NCI-H1048 (cell line): ENCODE measurements at regions not wholly inside any gene's neighbourhood (a gene's known extent, or its start where the extent isn't known, plus 50 kb on each side); places are given as distances from the start of the nearest gene placed in this dataset.

Source experiments
- DNase-seq: peaks from one replicate; lab custom pipeline; 2025; lab: John Stamatoyannopoulos, UW

DNA sequence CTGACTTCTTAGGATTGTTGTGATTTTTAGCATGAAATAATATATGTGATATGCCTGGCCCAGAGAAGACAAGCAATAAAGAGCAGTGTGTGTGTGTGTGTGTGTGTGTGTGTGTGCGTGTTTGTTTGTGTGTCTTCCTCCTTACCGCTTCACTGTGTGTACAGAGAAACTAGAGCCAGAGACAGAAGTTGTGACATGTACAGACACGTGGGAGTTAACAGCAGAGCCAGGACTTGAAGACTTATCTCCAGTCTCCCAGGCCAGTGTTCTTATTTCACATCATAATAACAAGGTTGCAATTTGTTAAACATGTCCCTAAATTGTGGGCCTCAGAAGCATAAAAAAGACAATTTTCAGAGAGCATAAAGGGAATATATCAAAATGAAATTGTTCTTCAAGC, 192.0 kb upstream of the JUN start:
- DNase-seq = no peak

DNA sequence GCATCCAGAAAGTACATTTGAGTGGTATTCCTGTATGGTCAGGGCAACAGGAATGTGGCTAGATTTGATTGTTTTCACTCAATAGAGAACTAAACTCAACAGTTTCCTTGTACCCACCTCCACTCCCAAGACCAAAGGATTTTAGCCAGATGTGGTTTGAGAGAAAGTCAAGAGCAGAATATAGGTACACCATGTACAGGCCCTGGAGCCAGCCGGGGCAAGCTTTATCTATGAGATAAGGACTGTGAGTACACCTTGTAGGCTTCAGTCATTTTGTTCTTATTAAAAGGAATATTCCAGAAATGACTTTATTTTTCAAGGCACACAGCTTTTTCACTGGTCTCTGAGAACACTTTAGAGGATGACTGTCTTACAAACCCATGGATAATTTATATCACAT, 192.4 kb upstream of the JUN start:
- DNase-seq = no peak

DNA sequence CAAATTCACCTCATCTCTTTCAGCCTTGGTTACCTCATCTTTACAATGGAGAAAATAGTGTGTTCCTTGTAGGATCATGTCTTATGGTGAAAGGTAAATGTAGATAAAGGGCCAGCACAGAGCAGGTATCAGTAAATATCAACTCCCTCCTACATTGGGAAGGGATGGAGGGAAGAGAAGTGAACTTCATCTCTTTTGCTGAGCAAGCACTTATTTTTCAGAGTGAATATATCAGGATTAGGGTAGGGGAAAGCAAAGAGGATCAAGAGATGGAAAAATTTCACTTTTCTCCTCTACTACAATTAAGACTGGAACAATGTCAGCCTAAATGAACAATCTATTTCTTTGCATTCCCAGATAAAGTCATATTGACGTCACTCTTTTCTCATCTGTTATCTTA, 193.8 kb upstream of the JUN start:
- DNase-seq = no peak

DNA sequence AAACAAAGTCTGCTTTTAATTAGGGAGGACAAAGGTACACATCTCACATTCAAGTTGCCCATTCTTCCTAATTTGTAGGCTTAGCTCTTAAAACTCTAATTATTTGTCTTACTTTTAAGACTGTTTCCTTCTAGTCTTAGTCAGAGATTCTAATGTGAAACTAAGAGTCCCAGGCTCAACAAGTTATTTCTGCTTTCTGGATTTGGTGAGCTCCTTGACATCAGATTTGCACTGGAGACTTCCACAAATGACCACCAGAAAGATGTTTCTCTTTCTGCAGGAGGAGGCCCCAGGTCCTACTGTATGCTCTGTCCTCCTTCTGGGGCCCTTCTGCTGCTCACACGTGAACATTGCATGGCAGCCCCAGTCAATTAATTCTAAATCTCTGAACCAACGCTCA, 194.2 kb upstream of the JUN start:
- no peak for DNase-seq

DNA sequence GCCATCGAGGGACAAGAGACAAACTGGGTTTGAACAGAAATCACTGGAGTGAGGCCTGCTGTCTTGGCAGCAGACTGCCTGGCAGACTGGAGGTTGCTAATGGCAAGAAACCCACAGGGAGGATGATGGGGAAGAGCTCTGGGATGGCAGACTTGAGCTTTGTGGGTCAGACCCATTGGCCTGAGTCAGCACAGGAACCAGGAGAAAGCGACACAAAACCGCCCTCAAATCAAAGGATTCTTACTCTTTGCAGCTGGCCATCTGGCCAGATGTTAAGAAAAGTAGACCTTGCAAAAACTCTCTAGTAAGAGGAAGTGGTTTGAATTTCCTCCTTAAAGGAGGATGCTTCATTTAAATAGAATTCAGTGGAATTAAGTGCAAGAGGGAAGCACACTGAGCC, 195.2 kb upstream of the JUN start:
- DNase-seq = no peak

DNA sequence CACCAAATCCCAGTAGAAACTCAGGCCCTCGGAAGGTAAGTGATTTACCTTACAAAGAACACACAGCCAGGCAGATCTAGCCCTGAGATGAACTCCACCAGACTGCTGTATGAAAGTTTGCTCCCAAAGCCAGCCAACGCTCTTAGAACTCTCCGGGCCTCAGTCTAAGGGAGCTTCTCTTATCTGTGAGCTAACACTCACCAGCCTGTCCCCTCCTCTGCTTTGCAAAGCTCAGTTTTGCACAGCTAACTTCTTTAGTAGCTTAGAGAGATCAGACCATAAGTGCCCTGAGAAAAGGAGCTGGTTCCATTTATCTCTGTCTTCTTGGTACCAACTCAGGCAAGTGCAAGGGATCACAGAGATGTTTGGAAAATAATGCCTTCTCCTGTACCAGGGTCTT, 195.8 kb upstream of the JUN start:
- DNase-seq = no peak

DNA sequence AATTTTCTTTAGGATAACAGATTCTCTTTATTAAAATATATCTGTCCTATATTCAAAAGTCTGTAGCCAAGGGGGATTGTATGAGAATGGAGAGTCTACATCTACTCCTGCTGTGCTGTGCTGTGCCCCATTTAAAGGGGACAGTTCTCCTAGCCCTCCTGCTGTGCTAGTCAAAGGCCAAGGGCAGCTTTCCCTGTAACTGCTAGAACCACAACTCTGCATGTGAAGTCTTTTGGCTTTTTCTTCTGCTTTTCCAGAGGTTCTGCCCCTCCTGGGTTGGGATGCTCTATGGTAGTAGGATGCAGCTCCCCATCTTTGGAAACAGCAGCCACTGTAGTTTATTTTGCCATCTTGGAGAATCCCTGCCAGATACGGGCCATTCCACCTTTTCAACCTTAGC, 197.5 kb upstream of the JUN start:
- DNase-seq = no peak

DNA sequence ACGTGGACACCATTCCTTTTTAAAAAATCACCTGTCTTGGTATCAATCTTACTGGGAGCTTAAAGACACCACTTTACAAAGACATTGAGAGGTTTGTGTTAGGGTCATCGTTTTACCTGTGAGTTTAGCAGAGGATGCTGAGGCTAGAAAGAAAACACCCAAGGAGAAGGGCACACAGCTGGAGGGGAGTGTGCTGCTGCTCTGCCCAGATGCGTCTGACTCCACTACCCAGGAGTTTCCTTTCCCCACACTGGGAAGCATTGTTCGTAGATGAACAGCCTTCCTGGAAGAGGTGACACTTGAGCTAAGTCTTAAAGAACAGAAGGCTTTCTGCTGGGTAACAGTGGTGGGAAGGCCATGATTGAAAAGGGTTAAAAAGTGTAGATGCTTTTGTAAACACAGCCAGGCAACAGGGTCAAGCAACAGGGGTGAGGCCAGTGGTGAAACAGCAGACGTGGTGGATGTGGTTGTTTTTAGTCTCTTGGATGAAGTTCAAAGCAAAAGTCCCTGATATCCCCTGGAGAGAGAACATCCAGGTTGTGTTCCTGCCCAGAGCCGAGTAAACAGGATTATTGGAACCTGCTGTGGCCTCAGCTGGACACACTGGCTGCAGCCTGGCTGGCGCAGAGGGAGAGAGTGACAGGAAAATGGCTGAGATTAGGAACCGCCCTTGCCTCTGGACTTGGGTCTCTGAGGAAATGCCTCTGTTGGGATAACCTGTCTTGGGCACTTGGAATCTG, 198.6 kb upstream of the JUN start:
- DNase-seq = no peak

DNA sequence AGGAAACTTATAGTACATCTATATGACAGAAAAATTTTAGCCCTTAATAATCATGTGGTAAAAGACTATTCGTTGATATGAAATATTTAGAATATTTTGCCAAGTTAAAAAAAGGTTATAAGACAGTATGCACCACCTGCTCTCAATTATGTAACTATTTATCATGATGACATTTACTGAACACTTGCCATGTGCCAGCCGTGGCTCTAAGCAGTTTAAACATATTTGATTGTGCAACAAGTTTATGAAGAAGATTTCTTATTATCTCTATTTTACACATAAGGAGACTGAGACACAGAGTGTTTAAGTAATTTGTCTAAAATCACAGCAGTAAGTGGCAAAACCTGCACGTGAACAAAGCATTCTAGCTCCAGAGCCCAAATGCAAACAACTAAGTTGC, 199.3 kb upstream of the JUN start:
- no peak for DNase-seq

DNA sequence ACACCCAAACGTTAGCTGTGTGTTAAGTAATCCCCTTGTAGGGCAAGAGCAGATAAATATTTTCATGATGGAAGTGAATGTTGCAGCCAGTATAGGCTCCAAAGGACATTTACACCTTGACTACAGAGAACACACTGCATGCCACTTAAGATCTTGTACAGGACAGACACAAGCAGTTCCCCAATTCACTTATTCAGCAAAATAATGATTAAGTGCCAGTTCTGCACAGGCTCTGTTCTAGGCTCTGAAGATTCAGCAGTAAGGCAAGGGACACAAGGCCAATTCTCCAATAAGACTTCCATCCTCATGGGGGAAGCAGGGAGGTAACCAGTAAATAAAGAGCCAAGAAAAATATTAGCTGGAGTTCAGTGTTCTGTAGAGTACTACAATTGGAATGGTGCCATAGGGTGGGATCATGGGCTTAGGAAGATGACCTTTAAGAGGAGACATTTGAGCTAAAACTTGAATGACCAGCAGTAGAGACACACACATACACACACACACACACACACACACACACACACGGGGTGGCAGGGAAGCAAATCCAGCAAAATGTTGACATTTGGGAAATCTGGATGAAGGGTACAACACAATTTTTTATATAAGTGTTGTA, 199.9 kb upstream of the JUN start:
- DNase-seq = no peak

DNA sequence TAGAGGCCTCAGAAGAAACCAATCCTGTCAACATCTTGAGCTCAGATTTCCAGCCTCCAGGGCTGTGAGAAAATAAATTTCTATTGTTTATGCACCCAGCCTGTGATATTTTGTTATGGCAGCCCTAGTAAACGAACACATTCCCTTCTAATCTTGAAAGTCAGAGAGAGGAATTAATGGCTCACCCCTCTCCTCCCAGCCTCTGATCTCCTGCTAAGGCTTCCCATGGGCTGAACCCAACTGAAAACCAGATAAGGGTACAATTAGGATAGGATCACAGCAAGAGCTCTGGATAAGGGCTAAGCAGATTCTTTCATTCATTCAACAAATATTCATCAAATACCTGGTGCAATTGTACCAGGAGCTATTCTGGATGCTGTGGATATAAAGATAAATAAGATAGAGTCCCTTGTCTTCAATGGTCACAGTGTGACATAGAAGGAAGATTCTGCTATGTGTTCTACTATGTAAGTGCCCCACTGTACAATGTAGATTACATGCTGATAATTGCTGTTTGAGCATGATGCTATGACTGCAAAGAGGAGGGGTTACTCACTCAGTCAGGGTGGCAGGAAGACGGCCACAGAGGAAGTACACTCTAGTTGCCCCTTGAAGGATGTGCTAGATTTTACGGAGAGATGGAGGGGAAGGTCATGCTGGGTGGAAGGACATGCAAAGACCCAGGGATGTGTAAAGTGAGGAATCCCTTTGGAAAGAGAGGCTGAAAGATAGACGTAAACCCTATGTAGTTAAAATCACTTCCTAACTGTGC, 203.3 kb upstream of the JUN start:
- no peak for DNase-seq

DNA sequence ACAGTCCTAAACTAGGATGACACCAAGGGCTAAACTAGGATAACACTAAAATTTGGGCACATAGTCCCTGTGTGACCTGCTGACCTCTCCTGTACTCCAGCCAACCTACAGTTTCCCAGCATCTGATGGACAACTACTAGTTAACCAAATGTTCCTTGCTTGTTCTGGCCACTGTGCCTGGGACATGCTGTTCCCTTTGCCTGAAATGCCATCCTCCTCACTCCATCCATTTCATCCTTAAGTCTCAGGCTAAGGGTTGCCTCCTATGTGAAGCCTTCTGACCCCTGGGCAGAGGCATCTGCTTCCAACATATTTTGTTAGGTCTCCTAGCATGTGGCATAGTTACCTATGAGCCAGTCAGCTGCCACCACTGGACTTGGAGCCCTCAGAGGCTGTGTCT, 204.9 kb upstream of the JUN start:
- DNase-seq = no peak

DNA sequence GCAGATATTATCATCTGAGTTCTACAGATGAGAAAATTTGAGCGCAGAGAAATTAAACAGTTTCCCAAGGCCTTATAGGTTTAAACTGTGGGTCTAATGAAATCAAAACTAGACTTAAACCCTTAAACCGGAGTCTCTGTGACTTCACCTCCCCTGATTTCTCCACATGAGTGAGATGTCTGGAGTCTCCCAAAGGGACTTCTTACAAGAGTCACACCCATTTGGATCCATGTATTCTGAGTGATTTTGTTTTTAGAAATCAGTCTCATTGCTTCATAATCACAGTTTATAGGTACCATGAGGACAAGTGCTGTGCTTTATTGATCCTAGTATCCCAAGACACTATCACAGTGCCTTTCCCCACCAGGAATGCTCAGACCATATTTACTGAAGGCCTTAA, 206.0 kb upstream of the JUN start:
- DNase-seq = no peak

DNA sequence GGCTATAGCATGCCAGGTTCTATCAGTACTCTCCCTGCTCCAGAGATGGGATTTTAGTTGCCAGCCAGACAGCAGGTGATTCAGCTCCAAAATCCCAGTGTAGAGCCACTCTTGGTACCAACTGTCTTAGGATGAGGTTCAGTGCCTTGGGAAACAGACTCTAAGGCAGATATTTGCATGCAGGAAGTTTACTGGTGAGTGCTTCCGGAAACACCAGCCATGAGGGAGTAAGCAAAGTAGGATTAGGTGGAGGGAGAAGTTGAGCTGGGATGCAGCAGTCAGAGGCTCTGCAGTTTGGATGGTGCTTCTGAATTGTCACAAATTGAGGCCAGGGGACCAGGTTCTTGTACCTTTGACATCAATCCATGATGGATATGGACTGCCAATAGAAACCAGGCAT, 207.5 kb upstream of the JUN start:
- no peak for DNase-seq

DNA sequence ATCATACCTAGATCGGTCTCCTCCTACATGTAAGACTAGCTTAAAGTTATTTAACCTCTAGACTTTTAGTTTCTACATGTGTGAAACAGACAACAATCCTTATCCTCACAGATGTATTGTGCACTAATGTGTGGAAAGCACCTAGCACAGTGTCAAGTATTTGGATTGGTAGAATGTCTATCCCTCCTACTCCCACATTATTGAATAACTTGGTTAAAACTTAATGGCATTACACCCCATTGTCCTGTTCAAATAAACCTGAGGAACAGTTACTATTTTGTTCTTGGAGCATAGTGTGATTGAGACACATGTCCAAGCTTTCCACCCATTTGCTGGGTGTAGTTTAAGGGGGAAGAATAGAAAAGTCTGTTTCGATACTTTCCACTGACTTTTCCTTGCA, 208.8 kb upstream of the JUN start:
- no peak for DNase-seq

DNA sequence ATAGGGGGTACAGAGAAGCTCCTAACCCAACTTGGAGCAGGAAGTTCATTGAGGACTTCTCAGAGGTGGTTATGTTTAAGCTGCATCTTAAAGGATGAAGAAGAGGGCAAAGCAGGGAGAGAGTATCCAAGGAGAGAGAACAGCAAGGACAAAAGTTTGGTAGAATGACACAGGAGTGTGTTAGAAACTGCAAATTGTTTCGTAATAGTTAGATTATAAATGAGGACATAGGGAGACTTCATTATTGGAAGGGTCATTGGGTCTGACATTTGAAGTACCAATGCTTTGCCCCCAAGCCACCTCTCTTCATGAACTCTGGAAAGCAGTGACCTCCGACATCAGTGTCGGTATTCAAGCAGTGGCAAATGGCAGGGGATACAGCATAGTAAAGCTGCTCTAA, 209.6 kb upstream of the JUN start:
- DNase-seq = no peak

DNA sequence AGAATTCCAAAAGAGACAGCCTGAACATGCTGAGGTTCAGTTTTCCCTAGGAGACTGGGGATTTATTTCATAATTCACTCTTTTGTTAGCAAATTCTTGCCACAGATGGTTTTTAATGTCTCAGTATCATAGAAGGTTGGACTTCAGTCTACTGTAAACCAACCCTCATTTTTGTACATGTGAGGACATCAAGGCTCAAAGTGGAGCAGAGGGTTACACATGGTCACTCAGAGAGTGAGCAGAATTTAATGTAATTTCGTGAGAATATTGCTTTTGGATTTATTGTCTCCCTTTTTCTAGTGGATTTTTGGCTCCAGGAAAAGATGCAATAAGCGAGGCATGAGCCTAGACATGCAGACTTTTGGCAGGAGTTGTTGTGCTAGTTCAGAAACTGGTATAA, 210.8 kb upstream of the JUN start:
- no peak for DNase-seq

DNA sequence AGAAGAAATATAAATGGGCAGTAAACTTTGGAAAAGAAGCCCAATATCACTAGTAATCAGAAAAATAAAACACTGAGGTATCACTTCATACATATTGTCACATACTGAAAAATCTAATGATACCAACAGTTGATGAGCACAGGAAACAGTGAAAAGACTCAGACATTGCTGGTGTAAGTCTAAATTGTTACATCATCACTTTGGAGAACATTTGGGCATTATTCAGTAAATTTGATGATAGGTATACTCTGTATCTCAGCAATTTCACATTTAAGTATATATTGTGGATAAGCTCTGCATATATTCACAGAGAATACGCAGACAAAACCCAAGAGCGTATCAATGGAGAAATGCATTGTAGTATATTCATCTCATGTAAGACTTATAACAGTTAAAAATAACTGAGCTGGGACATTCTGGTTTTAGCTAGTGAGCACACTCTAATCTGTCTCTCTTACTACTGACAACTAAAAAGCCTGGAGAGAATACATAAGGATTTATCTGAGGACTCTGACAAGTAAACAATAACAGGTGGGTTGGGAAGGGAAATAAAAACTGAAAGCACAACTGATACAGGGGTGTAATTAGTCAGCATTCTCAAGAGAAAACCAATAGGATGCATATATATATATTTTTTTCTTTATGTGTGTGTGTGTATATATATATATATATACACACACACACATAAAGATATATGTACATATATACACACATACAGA, 212.7 kb upstream of the JUN start:
- no peak for DNase-seq

DNA sequence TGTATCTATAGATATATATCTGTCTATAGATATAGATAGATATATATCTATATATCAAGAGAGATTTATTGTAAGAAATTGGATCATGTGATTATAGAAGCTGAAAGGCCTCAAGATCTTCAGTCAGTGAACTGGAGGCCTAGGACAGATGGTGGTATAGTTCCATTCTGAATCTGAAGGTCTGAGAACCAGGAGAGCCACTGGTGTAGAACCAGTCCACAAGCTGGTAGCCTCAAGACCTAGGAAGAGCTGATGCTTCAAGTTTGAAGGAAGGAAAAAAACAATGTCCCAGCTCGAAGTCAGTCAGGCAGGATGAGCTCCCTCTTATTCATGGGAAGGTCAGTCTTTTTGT, 213.2 kb upstream of the JUN start:
- no peak for DNase-seq

DNA sequence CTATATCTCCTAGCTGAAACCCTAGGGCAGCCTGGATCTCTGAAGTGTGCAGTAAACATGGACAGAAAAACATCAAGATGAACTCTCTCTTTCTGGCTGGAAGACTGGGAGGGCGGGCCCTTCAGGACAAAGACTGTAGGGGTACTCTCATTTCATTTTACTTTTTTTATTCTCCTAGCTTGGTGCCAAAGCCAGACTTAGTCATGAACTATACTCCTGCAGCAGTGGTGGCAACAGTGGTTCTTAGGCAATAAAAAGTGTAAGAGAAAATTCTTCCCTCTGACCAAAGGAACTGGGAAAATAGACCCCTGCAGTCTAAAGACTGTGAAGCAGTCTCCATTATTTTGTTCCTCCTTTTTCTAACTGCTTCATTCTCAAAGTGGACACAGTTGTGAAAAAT, 213.8 kb upstream of the JUN start:
- no peak for DNase-seq

DNA sequence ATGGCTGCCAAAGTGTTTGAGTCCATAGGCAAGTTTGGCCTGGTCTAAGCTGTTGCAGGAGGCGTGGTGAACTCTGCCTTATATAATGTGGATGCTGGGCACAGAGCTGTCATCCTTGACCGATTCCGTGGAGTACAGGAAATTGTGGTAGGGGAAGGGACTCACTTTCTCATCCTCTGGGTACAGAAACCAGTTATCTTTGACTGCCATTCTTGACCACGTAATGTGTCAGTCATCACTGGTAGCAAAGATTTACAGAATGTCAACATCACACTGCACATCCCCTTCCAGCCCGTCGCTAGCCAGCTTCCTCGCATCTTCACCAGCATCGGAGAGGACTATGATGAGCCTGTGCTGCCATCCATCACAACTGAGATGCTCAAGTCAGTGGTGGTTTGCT, 215.8 kb upstream of the JUN start:
- no peak for DNase-seq

DNA sequence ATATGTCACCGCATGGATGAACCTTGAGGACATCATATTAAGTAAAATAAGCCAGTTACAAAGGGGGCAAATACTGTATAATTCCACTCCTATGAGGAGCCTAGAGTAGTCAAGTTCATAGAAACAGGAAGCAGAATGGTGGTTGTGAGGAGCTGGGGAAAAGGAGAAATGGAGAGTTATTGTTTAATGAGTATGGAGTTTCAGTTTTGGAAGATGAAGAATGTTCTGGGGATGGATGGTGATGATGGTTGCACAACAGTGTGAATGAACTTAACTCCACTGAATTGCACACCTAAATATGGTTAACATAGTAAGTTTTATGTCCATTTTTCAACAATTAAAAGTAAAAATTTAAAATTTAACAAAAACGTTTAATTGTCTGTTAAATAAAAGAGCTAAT, 220.9 kb upstream of the JUN start:
- DNase-seq = no peak
